HG02642 (cell line): ENCODE measurements at regions not wholly inside any gene's neighbourhood (a gene's known extent, or its start where the extent isn't known, plus 50 kb on each side); places are given as distances from the start of the nearest gene placed in this dataset.

Experiments
- ATAC-seq: cut with Tn5 transposase; IDR thresholded peaks from one replicate; pipeline ENCODE4 v1.9.1; 2021; ENCODE audit warnings: mild to moderate bottlenecking; ENCODE audit not compliant: unreplicated experiment, poor library complexity

DNA sequence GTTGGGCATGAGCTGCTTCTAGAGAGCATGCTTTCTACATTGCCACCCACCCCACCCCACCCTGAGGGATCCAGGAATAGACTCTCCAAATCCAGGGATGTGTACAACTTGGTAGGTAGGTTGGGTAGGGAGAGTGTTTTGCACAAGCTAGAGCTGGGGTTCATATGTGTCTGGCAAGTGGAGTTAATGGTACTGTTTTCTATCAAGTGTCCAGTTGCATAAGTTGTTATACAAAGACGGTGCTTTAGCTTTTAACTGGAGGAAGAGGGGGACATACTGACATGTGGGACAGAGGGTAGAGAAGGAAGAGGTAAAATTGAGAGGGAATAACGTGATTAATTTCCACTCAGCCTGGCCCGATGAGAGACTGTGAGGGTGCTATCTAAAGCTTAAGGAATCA is 51.0 kb upstream of the TNC start:
- no peak for ATAC-seq

DNA sequence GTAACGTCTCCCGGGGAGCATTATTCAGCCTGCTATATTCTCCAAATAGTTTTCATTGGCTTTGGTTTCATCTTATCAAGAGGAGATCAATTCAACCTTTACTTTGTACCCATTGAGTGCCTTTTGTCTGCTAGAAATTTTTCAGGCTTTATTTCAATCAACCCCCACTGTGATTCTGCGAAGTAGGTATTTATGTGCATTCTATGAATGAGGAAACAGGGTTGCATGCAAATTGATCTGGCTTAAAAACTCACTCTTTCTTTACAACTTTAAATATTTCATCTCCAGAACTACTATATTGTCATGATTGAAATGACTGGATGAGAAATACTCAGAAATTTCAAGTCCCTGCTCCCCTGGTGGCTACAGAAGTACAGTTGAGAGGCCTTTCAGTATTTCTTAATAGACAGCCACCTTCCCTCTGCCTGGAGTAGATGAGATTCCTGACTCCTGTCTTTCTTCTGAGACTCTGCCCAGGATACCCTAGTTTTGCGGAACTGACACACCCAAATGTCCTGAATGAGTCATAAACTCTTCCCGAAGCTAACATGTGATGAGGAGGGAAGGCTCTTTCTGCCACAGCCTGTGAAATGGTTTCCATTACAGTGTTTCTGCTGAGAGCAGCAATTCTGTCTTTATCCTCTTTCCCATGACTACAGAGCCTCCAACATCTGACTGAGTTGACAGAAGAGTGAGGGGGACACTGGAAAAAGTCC is 52.6 kb upstream of the TNC start:
- ATAC-seq, result no peak

DNA sequence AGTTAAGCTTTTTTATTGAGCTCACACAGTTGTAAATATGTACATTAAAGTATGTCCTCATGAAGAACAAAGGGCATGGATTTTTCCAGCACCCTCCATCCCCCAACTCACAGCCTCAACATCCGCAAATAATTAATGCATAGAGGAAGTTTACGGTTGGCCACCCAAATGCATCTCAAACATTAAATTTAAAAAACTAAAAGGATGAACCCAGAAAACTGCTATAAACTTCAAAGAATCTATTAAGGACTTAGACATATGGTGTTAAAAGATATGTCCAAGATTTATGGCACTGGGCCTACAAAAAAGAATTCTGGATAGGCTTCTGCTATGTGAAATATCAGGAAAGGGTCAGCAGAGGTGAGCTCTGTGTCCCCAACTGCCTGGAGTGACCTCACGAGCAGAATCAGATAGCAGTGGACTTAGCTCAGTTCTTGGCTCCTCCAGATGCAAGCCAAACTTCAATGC is 54.0 kb upstream of the TNC start:
- no peak for ATAC-seq

DNA sequence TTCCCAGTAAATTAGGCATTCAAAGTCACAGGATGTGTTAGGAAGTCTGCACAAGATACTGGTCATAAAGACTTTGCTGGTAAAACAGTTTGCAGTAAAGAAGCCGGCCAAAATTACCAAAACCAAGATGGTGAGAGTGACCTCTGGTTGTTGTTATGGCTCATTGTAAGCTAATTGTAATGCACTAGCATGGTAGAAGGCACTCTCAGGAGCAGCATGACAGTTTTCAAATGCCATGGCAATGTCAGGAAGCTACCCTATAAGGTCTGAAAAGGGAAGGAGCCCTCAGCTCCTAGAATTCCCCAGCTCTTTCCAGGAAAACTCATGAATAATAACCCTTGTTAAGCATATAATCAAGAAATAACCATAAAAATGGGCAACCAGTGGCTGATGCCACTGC is 64.3 kb upstream of the TNC start:
- no peak for ATAC-seq

DNA sequence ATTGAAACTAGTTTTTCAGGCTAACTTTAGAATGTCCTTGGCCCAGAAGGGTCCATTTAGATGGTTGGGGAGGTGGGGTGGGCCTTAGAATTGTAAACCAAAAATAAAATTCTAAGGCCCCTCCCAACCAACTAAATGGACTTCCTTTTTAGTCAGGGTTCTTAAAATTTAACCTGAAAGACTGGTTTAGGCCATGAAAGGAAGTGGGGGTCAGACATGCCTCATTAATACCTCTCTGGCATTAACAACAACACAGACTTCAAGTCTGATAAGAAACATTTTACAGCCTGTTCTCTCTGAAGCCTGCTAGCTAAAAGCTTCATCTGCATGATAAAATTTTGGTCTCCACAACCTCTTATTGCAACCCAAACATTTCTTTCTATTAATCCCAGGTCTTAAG is 65.5 kb upstream of the TNC start:
- no peak for ATAC-seq

DNA sequence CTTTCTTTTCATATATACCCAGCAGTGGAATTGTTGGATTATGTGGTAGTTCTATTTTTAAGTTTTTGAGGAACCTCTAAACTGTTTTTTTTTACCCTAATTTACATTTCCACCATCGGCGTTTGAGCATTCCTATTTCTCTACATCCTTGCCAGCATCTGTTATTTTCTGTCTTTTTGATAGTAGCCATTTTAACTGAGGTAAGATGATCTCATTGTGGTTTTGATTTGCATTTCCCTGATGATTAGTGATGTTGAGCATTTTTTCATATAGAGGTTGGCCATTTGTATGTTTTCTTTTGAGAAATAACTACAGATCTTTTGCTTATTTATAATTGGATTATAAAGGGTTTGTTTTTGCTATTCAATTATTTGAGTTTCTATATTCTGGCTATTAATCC is 71.7 kb upstream of the TNC start:
- ATAC-seq, result no peak

DNA sequence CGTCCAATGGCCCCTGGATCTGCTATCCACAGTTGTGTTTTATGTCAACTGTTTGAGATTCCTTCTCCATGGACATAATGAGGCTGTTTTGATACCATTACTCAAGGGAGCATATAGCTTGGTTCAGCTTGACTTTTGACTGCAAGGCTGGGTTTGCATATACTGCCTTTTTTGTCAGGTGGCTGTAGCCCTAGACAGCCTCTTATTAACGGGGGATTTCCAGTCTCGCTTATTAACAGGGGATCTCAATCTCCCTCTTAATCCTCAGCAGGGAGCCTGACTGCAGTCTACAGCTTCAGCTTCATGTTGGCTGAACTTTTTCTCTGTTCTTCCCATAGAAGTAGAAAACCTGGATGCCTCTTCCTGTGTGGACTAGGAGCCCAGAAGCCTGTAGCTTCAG is 73.7 kb upstream of the TNC start:
- peak; percentile 63 for ATAC-seq

DNA sequence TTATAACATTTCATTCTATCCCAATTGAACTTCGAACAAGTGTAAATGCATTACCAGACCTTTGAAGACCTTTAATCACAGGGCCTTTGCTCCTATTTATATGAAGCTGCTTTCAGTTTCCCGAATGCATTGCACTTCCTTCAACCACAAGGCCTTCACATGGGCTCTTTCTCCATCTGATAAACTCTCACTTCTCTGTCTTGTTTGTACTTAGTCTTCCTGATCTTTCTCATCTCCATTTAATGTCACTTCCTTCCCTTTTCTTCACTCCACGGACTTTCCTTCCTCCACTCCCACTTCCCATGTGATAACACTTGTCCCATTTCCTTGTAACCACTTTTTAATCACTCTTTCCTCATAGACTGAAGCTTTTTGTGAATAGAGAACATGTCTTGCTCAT is 74.3 kb upstream of the TNC start:
- no peak for ATAC-seq

DNA sequence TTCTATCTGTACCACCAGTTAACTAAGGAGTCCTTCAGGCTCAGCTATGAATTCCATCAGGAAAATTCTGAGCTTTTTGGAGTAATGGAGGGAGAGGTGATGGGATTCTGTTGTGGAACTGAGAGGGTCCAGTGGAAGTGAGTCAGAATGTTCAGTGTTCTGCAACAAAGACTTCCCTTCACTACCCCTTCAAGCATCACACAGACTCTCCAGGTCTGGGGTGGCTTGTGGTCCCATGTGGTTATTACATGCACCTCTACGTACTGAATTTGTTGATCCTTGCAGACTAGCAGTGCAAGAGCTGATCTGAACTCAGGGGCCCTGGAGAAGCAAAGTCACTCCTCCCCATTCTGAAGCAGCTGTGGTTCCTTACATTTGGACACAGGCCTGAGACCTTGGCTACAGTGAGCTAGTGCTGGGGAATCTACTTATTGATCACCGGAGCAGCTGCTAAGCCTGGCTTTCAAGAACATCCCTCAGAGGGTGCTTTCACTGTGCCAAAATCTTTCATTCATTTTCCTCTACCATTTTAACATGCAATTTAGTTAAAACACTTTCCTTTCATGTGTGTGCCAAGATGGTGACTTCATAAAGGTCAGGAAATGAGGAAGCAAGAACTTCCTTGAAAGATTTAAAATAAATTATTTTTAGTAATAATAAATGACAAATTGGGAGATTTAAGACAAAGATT is 75.0 kb upstream of the TNC start:
- peak; percentile 65 for ATAC-seq

DNA sequence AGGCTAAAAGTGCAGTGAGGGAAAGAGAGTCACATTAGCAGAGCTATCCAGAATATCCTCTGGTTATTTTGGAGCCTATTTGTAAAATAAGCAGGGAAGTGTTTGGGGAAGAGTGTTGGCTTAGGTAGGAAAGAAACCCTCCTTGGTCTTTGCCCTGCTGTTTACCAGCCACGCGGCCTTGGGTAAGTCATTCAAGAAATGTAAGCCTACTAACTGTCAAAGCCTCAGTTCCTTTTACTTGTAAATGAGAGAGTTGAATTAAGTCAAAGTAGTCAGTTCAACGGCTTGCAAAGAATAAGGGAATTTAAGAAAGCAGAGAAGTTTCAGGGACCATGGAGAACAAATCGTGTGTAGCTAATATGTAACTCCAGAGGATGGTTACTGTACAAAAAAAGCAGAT is 75.8 kb upstream of the TNC start:
- no peak for ATAC-seq

DNA sequence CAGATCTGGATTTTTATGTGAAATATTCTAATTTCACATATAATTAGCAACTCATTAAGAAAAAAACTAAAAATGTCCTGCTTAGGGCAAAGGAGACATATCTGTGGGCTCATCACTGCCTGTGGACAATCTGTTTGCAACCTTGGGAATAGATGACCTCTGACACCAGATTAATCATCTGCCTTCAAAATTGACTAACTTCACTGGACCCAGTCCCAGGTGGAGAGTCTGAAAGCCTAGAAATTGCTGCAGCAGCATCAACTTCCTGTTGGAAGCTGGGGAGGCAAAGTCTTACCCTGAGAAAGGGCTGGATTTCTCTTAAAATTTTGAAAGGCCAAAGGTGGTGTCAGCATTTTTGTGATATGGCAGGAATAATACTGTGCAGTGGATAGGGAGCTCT is 76.3 kb upstream of the TNC start:
- ATAC-seq, result no peak

DNA sequence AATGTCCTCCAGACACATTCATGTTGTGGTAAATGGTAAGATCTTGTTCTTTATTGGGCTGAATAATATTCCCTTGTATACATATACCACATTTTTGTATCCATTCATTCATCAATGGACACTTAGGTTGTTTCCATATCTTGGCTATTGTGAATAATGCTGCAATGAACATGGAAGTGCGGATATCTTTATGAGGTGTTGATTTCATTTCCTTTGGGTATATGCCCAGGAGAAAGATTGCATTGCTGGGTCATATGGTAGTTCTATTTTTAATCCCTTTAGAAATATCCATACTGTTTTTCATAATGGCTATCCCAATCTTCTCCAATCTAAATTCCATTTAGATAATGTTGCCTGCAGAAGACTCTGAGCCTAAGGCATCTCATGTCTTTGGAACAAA is 78.0 kb upstream of the TNC start:
- ATAC-seq, result no peak

DNA sequence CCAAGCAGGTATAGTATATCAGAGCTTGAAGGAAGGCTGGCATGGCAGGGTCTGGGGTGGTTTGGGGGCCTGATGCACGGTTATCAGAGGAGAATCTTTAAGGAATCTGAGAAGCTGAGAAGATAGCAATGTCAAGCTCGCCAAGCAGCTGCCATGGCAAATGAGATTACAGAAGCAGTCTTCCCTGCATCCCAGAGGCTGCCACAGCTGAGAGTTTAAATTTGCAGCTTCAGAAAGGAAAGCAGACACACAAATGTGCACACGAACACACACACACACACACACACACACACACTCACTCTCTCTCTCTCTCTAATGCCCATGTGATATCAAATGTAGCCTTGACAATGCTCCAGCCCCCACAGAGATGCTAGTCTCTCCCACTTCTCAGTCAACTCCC is 79.0 kb upstream of the TNC start:
- no peak for ATAC-seq

DNA sequence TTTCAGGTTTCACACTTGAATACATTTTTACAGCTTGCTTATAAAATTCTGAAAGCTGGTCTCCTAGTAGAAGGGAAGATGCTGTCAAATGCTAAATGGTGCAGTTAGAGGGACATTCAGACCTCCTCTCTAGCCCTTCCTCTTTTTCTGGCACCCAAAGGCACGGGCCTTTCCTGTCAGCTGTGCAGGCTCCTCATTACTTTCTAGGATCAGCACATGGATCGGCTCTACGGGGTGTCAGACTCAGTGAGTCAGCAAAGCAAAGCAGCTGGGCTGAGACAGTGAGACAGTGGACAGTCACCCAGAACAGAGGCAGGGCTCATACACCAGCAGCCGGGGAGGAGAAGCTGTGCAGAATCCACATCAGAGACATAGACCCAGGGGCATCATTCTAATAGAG is 80.0 kb upstream of the TNC start:
- no peak for ATAC-seq

DNA sequence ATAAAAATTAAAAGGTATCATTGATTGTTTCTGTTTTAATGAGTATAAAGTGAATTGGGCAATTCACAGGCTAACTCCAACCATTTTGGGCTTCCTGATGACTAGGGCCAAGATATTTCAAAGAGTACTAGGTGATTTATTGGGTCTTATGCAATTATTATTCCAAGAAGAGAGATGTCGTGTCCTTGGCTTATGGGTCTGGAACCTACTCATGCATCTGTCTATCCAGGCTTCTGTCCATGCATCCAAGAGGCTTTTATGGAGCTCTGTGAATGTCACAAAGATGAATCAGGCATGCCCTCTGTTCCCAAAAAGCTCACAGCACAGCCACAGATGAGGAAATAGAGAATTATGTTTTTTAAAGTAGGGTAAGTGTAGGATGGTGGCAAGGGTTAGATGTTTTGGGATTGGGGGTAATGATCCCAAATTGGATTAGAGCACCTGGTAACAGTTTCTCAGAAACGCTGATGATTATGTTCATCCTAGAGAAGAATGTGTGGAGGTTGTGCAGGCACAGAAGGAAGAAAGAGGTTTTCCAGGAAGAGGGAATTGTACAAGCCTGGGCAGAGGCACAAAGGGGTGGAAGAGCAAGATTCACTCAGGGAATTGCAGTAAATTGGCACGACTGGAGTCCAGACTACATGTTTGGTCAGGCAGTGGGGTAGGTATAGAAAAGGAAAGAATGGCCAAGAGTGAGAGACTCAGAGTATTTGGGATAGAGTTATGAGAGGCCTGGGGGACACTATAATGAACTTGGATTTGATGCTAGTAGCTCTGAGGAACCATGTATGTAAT is 83.0 kb upstream of the TNC start:
- no peak for ATAC-seq

DNA sequence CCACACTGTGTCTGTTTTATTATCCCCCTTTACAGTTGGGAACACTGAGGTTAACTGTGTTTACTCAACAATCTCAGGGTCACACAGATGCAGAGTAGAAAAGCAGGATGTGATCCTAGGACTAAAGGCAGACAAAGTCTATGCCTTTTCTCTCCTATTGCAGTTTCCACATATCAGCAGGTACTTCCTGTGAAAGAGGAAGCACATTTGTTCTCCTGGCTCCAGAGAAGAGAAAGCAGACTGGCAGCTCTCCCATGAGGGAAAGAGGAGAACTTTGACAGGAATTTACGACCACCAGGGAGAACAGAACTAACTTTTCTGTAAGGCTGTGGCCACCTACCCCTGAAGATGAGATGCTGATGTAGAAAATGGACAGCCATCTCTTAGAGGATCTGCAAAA is 84.2 kb upstream of the TNC start:
- ATAC-seq, result no peak

DNA sequence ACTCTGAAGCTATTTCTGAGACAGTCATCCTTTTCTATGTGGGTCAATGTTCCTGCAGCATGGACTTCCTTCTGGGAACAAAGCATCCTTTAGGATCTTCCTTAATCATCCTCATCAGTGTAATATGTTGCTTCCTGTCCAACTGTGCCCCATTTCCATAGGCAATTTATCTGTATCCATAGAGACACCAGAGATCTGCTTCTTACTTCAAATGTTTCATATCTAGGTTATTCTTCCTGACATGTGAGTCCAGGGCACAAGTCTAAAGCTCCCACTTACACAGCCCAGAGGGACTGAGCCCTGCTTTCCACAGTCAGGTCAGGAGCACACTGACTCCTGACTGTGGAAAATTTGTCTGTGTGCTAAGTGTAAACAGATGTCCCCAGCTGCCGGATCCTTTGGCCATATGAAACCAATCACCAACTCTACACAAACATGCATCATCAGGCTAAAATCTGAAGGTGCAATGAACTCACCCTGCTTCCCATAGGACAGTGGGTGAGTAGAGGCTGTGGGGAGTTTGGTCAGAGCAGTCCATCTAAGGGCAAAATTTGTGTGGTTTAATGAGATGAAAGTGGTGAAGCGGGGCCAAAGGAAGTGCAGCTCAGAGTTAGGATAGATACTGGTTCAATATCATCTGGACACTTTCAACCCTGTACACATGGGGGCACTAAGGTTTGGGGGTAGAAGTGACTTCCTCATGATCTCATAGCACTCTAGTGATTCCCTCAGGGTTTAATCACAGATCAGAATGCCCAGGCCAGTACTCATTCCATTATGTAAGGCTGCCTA is 85.2 kb upstream of the TNC start:
- no peak for ATAC-seq

DNA sequence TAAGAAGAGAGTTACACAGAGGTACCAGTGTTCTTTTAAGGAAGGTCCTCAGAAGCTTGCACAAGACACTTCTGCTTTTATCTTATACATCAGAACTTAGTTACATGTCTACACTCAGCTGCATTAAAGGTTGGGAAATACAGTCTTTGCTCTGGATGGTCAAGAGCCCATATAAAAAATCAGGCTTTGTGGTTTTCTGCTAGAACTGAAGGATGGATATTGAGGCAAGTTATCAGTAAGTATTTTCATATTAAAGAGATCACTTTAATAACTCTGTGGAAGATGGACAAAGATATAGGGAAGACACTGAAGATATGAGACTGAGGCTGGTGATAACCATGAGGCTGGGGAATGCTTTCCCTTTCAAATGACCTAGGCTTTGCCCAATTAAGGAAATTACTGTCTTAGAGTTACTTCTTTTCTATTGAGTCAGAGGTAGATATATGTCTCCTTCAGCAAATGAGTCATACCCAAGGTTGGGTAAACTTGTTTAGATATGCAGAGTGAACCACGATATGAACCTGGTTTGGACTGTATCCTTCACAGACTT is 87.0 kb upstream of the TNC start:
- ATAC-seq, result peak; percentile 48

DNA sequence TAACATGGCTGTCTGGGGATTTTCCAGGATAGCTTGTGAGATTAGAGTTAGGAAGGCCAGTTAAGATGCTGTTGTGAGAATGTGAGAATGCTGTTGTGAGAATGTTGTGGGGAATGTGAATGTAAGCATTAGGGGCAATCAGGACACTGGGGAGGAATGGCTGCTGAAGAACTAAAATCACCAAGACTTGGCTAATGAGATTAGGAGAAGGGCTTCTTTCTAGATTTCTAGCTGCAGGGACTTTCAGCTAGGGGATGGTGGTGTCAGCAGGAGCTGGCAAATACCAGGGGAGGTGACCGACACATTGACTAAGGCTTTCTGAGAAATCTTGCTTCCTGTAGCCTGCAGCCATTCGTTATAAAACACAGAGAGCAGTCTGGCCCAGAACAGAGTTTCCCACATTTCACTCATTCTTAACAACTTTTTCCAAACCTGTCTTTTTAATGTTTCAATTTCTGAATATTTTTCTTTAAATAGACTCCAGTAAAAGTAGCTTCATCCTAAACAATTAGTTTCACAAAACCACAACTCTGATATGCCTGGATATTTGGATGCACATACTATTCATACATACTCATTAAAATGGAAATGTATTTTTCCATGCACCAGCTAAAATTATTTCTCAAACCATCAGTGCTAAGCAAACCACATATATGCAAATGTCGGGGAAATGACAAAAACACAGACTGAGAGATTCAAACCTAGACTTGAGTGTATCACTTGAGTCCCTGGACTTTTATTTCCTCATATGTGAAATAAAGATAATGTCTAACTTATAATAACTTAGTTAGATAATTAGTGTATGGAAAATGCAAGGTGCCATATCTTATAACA is 89.3 kb upstream of the TNC start:
- ATAC-seq, result peak; percentile 41
